ENCODE measurements at regions not wholly inside any gene's neighbourhood (a gene's known extent, or its start where the extent isn't known, plus 50 kb on each side); places are given as distances from the start of the nearest gene placed in this dataset.
"Not testable (repeated sequence)": the region's sequence is repeated elsewhere in the genome, so short reads cannot be mapped to it uniquely, and the experiment has no call there.

DNA sequence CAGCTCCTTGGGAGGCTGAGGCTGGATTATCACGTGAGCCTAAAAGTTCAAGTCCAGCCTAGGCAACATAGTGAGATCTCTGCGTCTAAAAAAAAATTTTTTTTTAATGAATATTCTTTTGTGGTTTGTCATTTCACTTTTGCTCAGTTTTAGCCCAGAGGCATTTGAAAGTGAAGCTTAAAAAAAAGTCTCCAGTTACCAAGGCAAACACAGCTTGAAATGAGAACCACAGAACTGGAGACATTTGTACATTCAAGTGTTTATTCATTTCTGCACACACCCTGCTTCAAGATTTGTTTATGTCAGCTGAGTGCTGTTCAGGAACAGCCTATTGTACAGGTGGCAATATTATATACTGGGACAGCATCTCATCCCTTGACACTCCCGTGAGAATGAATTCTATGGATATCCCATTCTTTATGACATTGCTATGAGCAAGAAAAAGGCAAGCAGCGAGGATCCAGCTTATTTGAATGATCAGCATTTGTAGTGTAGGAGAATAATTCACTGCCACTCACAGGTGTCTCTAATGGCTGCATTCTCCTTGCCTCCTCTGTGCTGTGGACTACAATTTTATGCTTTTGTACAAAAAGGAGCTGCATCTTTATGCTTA lies 444.8 kb upstream of the GRM7 start:
- intact Hi-C loops (cut with DNase I): no loop called here
- TF ChIP-seq, protein P1, sequence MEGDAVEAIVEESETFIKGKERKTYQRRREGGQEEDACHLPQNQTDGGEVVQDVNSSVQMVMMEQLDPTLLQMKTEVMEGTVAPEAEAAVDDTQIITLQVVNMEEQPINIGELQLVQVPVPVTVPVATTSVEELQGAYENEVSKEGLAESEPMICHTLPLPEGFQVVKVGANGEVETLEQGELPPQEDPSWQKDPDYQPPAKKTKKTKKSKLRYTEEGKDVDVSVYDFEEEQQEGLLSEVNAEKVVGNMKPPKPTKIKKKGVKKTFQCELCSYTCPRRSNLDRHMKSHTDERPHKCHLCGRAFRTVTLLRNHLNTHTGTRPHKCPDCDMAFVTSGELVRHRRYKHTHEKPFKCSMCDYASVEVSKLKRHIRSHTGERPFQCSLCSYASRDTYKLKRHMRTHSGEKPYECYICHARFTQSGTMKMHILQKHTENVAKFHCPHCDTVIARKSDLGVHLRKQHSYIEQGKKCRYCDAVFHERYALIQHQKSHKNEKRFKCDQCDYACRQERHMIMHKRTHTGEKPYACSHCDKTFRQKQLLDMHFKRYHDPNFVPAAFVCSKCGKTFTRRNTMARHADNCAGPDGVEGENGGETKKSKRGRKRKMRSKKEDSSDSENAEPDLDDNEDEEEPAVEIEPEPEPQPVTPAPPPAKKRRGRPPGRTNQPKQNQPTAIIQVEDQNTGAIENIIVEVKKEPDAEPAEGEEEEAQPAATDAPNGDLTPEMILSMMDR (IDR thresholded peaks at IDR 0.05): no peak
- ATAC-seq: no peak

DNA sequence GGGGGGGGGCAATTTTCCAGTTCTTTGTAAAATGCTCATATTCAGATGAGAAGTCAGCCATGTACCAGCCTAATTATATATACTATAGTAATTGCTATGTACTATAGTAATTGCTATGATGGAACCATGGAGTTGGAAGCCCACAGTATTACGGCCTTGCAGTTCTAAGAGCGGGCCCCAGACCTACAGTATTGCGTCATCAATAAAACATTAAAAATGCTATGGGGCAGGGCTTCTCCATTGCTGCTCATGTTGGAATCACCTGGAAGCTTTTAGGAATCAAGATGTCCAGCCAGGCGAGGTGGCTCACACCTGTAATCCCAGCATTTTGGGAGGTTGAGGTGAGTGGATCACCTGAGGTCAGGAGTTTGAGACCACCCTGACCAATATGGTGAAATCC lies 443.7 kb upstream of the GRM7 start:
- TF ChIP-seq, protein P1 (IDR thresholded peaks at IDR 0.05): no peak
- no peak for ATAC-seq
- intact Hi-C loops (cut with DNase I): no loop called here
- DNase-seq: no peak
- H3K9me3 ChIP-seq: no peaks in the 10 kb centered on the region
- no peaks in the 10 kb centered on the region for H3K27me3 ChIP-seq (ENCODE audit: low read depth)
- H3K36me3 ChIP-seq: no peaks in the 10 kb centered on the region
- H3K4me1 ChIP-seq: no peaks in the 10 kb centered on the region
- no peak overlapping the region for H3K27ac ChIP-seq
- H3K4me3 ChIP-seq: no peak overlapping the region

More for the DNA sequence above, 444.8 kb upstream of the GRM7 start:
- no peak overlapping the region for H3K27ac ChIP-seq
- no peak overlapping the region for H3K4me3 ChIP-seq
- no peaks in the 10 kb centered on the region for H3K36me3 ChIP-seq
- H3K4me1 ChIP-seq: no peaks in the 10 kb centered on the region
- no peaks in the 10 kb centered on the region for H3K27me3 ChIP-seq (ENCODE audit: low read depth)
- DNase-seq: no peak
- no peaks in the 10 kb centered on the region for H3K9me3 ChIP-seq

DNA sequence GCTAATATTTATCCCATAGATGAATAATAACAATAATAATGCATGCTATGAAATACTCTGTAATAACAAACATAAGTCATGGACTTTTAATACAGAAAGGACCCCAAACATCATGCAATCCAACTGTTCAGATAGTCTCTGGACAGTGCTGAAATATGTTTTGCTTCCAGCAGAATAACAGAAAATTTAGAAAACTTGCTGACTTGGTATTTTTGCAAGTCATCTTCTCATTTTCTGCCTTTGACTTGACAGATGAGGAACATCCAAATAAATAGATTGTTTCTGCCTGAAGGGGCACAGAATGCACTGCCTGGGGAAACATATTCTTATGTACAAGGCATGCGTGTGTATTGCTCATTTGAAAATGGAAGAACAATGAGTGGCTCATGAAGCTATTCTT lies 442.4 kb upstream of the GRM7 start:
- intact Hi-C loops (cut with DNase I): no loop called here

DNA sequence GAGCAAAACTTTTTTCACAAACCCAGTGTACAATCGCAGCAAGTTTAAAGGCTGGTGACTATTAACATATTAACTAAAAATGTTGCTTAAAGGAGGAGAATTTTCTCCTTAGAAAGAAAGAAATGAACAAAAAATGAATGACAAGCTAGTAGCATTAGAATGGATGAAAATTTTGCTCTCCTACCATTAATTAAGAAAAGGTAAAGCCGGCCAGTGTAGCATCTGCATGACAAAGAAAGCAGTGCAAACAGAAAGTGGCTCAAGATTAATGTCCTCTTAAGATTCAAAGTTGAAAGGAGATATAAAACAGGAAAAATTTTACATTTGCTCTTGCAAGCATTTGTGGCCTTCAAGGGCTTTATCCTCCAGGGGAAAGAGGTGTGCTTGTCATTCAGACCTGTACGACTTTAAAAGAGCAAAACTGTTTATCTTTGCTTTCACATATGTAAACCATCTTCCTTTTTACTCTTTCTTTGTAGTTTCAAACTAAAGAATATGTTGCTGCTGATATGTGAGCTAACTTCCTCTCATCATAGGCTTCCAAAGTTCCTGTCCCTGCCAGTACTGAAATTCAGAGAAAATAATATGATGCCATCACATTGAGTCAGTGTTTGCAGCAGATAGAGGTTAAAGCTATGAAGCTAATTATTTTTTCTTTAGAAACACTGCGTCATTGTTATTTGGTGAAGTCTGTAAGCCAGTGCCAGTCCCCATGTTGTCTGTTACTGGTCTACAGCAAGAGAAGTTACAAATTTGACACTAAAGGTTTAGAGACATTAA lies 439.1 kb upstream of the GRM7 start:
- TF ChIP-seq, protein P1 (IDR thresholded peaks at IDR 0.05): no peak
- no peak overlapping the region for H3K27ac ChIP-seq
- no peak for ATAC-seq

More for the DNA sequence above, 442.4 kb upstream of the GRM7 start:
- Histone ChIP-seq H3K4me1 (no peaks in the 10 kb centered on the region), H3K27me3 (ENCODE audit: low read depth) (no peaks in the 10 kb centered on the region), H3K27ac (no peak overlapping the region), H3K4me3 (no peak overlapping the region), H3K9me3 (peaks cover 1% of the 10 kb centered on the region), H3K36me3 (no peaks in the 10 kb centered on the region)
- DNase-seq: no peak
- TF ChIP-seq, protein P1 (IDR thresholded peaks at IDR 0.05): no peak
- no peak for ATAC-seq

DNA sequence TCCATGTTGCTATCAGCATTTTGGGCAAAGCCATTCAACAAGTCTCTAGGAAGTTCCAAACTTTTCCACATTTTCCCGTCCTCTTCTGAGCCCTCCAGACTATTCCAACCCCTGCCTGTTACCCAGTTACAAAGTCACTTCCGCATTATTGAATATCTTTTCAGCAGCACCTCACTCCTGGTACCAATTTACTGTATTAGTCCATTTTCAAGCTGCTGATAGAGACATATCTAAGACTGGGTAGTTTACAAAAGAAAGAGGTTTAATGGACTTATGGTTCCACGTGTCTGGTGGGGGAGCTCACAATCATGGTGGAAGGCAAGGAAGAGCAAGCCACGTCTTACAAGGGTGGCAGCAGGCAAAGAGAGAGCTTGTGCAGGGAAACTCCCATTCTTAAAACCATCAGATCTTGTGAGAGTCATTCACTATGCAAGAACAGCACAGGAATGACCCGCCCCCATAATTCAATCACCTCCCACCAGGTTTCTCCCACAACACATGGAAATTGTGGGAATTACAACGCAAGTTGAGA lies 435.6 kb upstream of the GRM7 start:
- ATAC-seq: no peak
- TF ChIP-seq, protein P1 (IDR thresholded peaks at IDR 0.05): no peak
- no peaks in the 10 kb centered on the region for H3K4me1 ChIP-seq
- H3K9me3 ChIP-seq: peaks cover 8% of the 10 kb centered on the region
- intact Hi-C loops (cut with DNase I): no loop called here
- H3K27ac ChIP-seq: no peak overlapping the region
- no peak for DNase-seq
- H3K36me3 ChIP-seq: no peaks in the 10 kb centered on the region
- H3K27me3 ChIP-seq (ENCODE audit: low read depth): no peaks in the 10 kb centered on the region
- H3K4me3 ChIP-seq: no peak overlapping the region

More for the DNA sequence above, 439.1 kb upstream of the GRM7 start:
- peaks cover 8% of the 10 kb centered on the region for H3K9me3 ChIP-seq
- no peaks in the 10 kb centered on the region for H3K36me3 ChIP-seq
- no peak overlapping the region for H3K4me3 ChIP-seq
- no peaks in the 10 kb centered on the region for H3K27me3 ChIP-seq (ENCODE audit: low read depth)
- no peaks in the 10 kb centered on the region for H3K4me1 ChIP-seq
- intact Hi-C loops (cut with DNase I): no loop called here
- DNase-seq: no peak

DNA sequence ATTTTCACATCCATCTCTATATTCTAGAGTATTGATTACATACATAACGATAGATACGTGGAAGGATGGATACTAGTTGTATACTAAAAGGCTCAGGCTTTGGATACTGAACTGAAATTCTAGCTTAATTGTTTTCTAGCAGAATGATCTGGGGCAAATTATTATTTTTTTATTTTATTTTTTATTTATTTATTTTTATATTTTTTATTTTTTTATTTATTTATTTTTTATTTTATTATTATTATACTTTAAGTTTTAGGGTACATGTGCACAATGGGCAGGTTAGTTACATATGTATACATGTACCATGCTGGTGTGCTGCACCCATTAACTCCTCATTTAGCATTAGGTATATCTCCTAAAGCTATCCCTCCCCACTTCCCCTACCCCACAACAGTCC lies 432.6 kb upstream of the GRM7 start:
- H3K27ac ChIP-seq; H3K27me3 ChIP-seq (ENCODE audit: low read depth); H3K36me3 ChIP-seq; H3K9me3 ChIP-seq; ATAC-seq; intact Hi-C loops (cut with DNase I); H3K4me1 ChIP-seq; H3K4me3 ChIP-seq; DNase-seq: not testable (repeated sequence)
